SK-N-SH (cell line): ENCODE measurements at regions not wholly inside any gene's neighbourhood (a gene's known extent, or its start where the extent isn't known, plus 50 kb on each side); places are given as distances from the start of the nearest gene placed in this dataset.

Experiments
- CHD2 ChIP-seq: fragments of 150-350 bp; IDR thresholded peaks from 2 replicates; pipeline ENCODE4 v1.6.1; 2018; ENCODE audit warnings: low read length; ENCODE audit not compliant: partially characterized antibody
- EP300 ChIP-seq, 2 experiments: IDR thresholded peaks; 2 replicates each; pipeline versions ENCODE4 v1.4.0 to v1.6.1; 2012; ENCODE audit warnings: borderline replicate concordance in 1 of 2, low read depth in 1 of 2, low read length in 1 of 2
- EZH2phosphoT487 ChIP-seq: fragments of 200-600 bp; sonication (generic); IDR thresholded peaks from 2 replicates; pipeline ENCODE4 v1.6.1; 2017; ENCODE audit warnings: low read depth, mixed run types, mild to moderate bottlenecking, antibody characterized with exemption, moderate library complexity, borderline replicate concordance
- POLR2AphosphoS5 ChIP-seq: IDR thresholded peaks from 2 replicates; pipeline ENCODE4 v1.6.1; 2012; ENCODE audit warnings: low read depth, low read length
- RFX5 ChIP-seq: IDR thresholded peaks from 2 replicates; pipeline ENCODE4 v1.6.1; 2012; ENCODE audit warnings: mild to moderate bottlenecking, improper control_type of control experiment, low read length
- SMC3 ChIP-seq: IDR thresholded peaks from 2 replicates; pipeline ENCODE4 v1.6.1; 2012; ENCODE audit warnings: low read depth, low read length, improper control_type of control experiment
- TAF1 ChIP-seq: IDR thresholded peaks from 2 replicates; pipeline ENCODE4 v1.6.1; 2012; ENCODE audit warnings: low read depth, mild to moderate bottlenecking, low read length, moderate library complexity, borderline replicate concordance
- TEAD4 ChIP-seq: IDR thresholded peaks from 2 replicates; pipeline ENCODE4 v1.4.0; 2012; ENCODE audit warnings: mild to moderate bottlenecking, borderline replicate concordance; ENCODE audit not compliant: insufficient read depth
- TF ChIP-seq, protein P1 (sequence below): fragments of 200-600 bp; sonication (generic); IDR thresholded peaks from 2 replicates; pipeline ENCODE4 v1.6.1; 2017; ENCODE audit warnings: antibody characterized with exemption, mild to moderate bottlenecking, moderate library complexity
- TF ChIP-seq, protein P2 (sequence below): IDR thresholded peaks from 2 replicates; pipeline ENCODE4 v1.4.0; 2012; ENCODE audit warnings: low read depth, borderline replicate concordance
- TF ChIP-seq, protein P3 (sequence below): IDR thresholded peaks from 2 replicates; pipeline ENCODE4 v1.4.0; 2012; ENCODE audit warnings: low read depth
- TF ChIP-seq, protein P4 (sequence below): IDR thresholded peaks from 2 replicates; pipeline ENCODE4 v1.4.0; 2012; ENCODE audit warnings: low read depth, borderline replicate concordance
- TF ChIP-seq, protein P5 (sequence below): fragments of 150-350 bp; IDR thresholded peaks from 2 replicates; pipeline ENCODE4 v1.6.1; 2017; ENCODE audit warnings: antibody characterized with exemption, low read length, low read depth, borderline replicate concordance

DNA sequence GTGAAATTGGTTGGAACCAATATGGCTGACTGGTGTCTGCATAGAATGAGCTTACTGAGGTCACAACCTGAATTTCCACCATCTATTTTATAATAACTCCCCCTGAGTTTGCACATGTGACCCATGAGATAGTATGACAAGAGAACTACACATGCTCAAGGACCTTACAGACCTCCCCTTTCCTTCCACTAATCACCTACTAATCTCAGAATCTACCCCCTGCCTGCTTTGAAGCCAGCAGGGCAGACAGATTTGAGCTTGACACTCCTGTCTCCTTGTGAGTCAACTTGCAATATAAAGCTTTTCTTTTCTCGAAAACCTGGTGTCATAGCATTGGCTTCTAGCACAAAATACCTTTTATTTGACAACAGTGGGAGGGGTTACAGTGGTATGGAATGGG, 248.4 kb downstream of the RFC3 start:
- TF ChIP-seq RFX5, result no peak
- no peak for TF ChIP-seq EZH2phosphoT487
- TF ChIP-seq CHD2, result no peak
- TF ChIP-seq, protein P1, sequence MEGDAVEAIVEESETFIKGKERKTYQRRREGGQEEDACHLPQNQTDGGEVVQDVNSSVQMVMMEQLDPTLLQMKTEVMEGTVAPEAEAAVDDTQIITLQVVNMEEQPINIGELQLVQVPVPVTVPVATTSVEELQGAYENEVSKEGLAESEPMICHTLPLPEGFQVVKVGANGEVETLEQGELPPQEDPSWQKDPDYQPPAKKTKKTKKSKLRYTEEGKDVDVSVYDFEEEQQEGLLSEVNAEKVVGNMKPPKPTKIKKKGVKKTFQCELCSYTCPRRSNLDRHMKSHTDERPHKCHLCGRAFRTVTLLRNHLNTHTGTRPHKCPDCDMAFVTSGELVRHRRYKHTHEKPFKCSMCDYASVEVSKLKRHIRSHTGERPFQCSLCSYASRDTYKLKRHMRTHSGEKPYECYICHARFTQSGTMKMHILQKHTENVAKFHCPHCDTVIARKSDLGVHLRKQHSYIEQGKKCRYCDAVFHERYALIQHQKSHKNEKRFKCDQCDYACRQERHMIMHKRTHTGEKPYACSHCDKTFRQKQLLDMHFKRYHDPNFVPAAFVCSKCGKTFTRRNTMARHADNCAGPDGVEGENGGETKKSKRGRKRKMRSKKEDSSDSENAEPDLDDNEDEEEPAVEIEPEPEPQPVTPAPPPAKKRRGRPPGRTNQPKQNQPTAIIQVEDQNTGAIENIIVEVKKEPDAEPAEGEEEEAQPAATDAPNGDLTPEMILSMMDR, result no peak
- no peak for TF ChIP-seq EP300 (IDR thresholded peaks at IDR 0.05; ENCODE audit: borderline replicate concordance in 1 of 2, low read depth in 1 of 2, low read length in 1 of 2)
- no peak for TF ChIP-seq SMC3
- TF ChIP-seq TAF1, result no peak
- TF ChIP-seq, protein P2, sequence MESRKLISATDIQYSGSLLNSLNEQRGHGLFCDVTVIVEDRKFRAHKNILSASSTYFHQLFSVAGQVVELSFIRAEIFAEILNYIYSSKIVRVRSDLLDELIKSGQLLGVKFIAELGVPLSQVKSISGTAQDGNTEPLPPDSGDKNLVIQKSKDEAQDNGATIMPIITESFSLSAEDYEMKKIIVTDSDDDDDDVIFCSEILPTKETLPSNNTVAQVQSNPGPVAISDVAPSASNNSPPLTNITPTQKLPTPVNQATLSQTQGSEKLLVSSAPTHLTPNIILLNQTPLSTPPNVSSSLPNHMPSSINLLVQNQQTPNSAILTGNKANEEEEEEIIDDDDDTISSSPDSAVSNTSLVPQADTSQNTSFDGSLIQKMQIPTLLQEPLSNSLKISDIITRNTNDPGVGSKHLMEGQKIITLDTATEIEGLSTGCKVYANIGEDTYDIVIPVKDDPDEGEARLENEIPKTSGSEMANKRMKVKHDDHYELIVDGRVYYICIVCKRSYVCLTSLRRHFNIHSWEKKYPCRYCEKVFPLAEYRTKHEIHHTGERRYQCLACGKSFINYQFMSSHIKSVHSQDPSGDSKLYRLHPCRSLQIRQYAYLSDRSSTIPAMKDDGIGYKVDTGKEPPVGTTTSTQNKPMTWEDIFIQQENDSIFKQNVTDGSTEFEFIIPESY, result no peak
- TF ChIP-seq, protein P3, sequence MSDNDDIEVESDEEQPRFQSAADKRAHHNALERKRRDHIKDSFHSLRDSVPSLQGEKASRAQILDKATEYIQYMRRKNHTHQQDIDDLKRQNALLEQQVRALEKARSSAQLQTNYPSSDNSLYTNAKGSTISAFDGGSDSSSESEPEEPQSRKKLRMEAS, result no peak
- TF ChIP-seq, protein P4, sequence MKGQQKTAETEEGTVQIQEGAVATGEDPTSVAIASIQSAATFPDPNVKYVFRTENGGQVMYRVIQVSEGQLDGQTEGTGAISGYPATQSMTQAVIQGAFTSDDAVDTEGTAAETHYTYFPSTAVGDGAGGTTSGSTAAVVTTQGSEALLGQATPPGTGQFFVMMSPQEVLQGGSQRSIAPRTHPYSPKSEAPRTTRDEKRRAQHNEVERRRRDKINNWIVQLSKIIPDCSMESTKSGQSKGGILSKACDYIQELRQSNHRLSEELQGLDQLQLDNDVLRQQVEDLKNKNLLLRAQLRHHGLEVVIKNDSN, result no peak
- TF ChIP-seq POLR2AphosphoS5, result no peak
- no peak for TF ChIP-seq TEAD4
- TF ChIP-seq, protein P5, sequence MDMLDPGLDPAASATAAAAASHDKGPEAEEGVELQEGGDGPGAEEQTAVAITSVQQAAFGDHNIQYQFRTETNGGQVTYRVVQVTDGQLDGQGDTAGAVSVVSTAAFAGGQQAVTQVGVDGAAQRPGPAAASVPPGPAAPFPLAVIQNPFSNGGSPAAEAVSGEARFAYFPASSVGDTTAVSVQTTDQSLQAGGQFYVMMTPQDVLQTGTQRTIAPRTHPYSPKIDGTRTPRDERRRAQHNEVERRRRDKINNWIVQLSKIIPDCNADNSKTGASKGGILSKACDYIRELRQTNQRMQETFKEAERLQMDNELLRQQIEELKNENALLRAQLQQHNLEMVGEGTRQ, result no peak
